ENCODE measurements at regions not wholly inside any gene's neighbourhood (a gene's known extent, or its start where the extent isn't known, plus 50 kb on each side); places are given as distances from the start of the nearest gene placed in this dataset.

- H3K27ac ChIP-seq, result no peak overlapping the region
Measured at GRCh38 chr2:239579081-239579480, 178.3 kb upstream of the HDAC4 start.

GRCh38 chr2:239578381-239578780, 177.6 kb upstream of the HDAC4 start:
- DNase-seq (ENCODE audit: low spot score), result no peak
- Mint-ChIP-seq H3K27ac (no peak overlapping the region), H3K36me3 (no peaks in the 10 kb centered on the region)

More at GRCh38 chr2:239579081-239579480, 178.3 kb upstream of the HDAC4 start:
- H3F3A ChIP-seq (ENCODE audit: low read depth), result no peaks in the 10 kb centered on the region
- Mint-ChIP-seq H3K4me3 (no peak overlapping the region), H3K9me3 (peaks cover 2% of the 10 kb centered on the region), H3K27ac (no peak overlapping the region), H3K27me3 (ENCODE audit: insufficient read depth, low read depth) (peaks cover 5% of the 10 kb centered on the region), H3K36me3 (no peaks in the 10 kb centered on the region), H3K4me1 (peaks cover 17% of the 10 kb centered on the region)
- no peak overlapping the region for H3K9ac ChIP-seq
- H3K4me2 ChIP-seq, result no peak overlapping the region
- TF ChIP-seq CTCF (IDR thresholded peaks at IDR 0.05), result no peak
- no peak for TF ChIP-seq EZH2 (IDR thresholded peaks at IDR 0.05)
- TF ChIP-seq EZH2phosphoT487 (IDR thresholded peaks at IDR 0.05), result no peak
- no peak overlapping the region for H3K4me3 ChIP-seq
- no peaks in the 10 kb centered on the region for H3K27me3 ChIP-seq
- no peaks in the 10 kb centered on the region for H3K9me3 ChIP-seq (ENCODE audit: low read depth)
- H3K79me2 ChIP-seq (ENCODE audit: low read depth), result no peaks in the 10 kb centered on the region
- no peak overlapping the region for H2AFZ ChIP-seq (replicated peaks)
- H4K20me1 ChIP-seq (ENCODE audit: low read depth), result no peaks in the 10 kb centered on the region
- peaks cover 7% of the 10 kb centered on the region for H3K4me1 ChIP-seq
- H3K36me3 ChIP-seq, result no peaks in the 10 kb centered on the region
- no peak for DNase-seq (ENCODE audit: low spot score)

GRCh38 chr2:239577935-239578334, 177.1 kb upstream of the HDAC4 start:
- peaks cover 7% of the 10 kb centered on the region for H3K4me1 ChIP-seq
- no peak for DNase-seq (ENCODE audit: low spot score)
- H3K36me3 ChIP-seq, result no peaks in the 10 kb centered on the region
- Mint-ChIP-seq H3K4me3 (no peak overlapping the region), H3K4me1 (peaks cover 19% of the 10 kb centered on the region), H3K36me3 (no peaks in the 10 kb centered on the region), H3K27me3 (ENCODE audit: insufficient read depth, low read depth) (peaks cover 2% of the 10 kb centered on the region), H3K27ac (peak overlapping the region; percentile 69), H3K9me3 (peaks cover 2% of the 10 kb centered on the region)
- TF ChIP-seq EZH2phosphoT487 (IDR thresholded peaks at IDR 0.05), result no peak
- TF ChIP-seq CTCF (IDR thresholded peaks at IDR 0.05), result no peak
- no peak for TF ChIP-seq EZH2 (IDR thresholded peaks at IDR 0.05)
- no peaks in the 10 kb centered on the region for H3F3A ChIP-seq (ENCODE audit: low read depth)
- H3K27me3 ChIP-seq, result no peaks in the 10 kb centered on the region
- no peak overlapping the region for H3K4me3 ChIP-seq
- no peak overlapping the region for H3K27ac ChIP-seq
- H4K20me1 ChIP-seq (ENCODE audit: low read depth), result no peaks in the 10 kb centered on the region
- no peak overlapping the region for H3K9ac ChIP-seq
- H3K4me2 ChIP-seq, result no peak overlapping the region
- no peaks in the 10 kb centered on the region for H3K9me3 ChIP-seq (ENCODE audit: low read depth)
- H2AFZ ChIP-seq (replicated peaks), result no peak overlapping the region
- H3K79me2 ChIP-seq (ENCODE audit: low read depth), result no peaks in the 10 kb centered on the region

More at GRCh38 chr2:239578381-239578780, 177.6 kb upstream of the HDAC4 start:
- Histone ChIP-seq H3K4me3 (no peak overlapping the region), H4K20me1 (ENCODE audit: low read depth) (no peaks in the 10 kb centered on the region), H3K4me1 (peaks cover 7% of the 10 kb centered on the region), H3K79me2 (ENCODE audit: low read depth) (no peaks in the 10 kb centered on the region), H3K36me3 (no peaks in the 10 kb centered on the region), H3K27ac (no peak overlapping the region), H3K9me3 (ENCODE audit: low read depth) (no peaks in the 10 kb centered on the region), H3K9ac (no peak overlapping the region), H3K4me2 (no peak overlapping the region), H2AFZ (replicated peaks) (no peak overlapping the region), H3F3A (ENCODE audit: low read depth) (no peaks in the 10 kb centered on the region), H3K27me3 (no peaks in the 10 kb centered on the region)
- Mint-ChIP-seq H3K9me3 (peaks cover 2% of the 10 kb centered on the region), H3K27me3 (ENCODE audit: insufficient read depth, low read depth) (peaks cover 5% of the 10 kb centered on the region), H3K4me1 (peaks cover 19% of the 10 kb centered on the region), H3K4me3 (no peak overlapping the region)
- no peak for TF ChIP-seq CTCF (IDR thresholded peaks at IDR 0.05)
- no peak for TF ChIP-seq EZH2 (IDR thresholded peaks at IDR 0.05)
- no peak for TF ChIP-seq EZH2phosphoT487 (IDR thresholded peaks at IDR 0.05)

All from neural progenitor cell (in vitro differentiated cells).